OCI-LY1 (cell line): ENCODE measurements at regions not wholly inside any gene's neighbourhood (a gene's known extent, or its start where the extent isn't known, plus 50 kb on each side); places are given as distances from the start of the nearest gene placed in this dataset.
"Not testable (repeated sequence)": the region's sequence is repeated elsewhere in the genome, so short reads cannot be mapped to it uniquely, and the experiment has no call there.

Experiments
- H2AFZ ChIP-seq: fragments of 200-600 bp; sonication (generic), shearing (Covaris generic); 2 replicates; pipeline ENCODE4 v1.6.0; 2014; ENCODE audit warnings: antibody characterized with exemption, mild to moderate bottlenecking, low read length
- H3F3A ChIP-seq: fragments of 200-600 bp; sonication (generic), shearing (Covaris generic); 2 replicates; pipeline ENCODE4 v1.6.0; 2014; ENCODE audit warnings: mild to moderate bottlenecking, antibody characterized with exemption, low read length, moderate library complexity; ENCODE audit not compliant: insufficient read depth
- H3K27ac ChIP-seq: fragments of 200-600 bp; sonication (generic); 2 replicates; pipeline ENCODE4 v1.5.1; 2014; ENCODE audit warnings: low read length, mixed run types, mild to moderate bottlenecking, low read depth; ENCODE audit not compliant: poor library complexity, severe bottlenecking
- H3K27me3 ChIP-seq: fragments of 200-600 bp; sonication (generic); 2 replicates; pipeline ENCODE4 v1.6.0; 2014; ENCODE audit warnings: antibody characterized with exemption, mild to moderate bottlenecking, low read length, moderate library complexity; ENCODE audit not compliant: insufficient read depth
- H3K36me3 ChIP-seq: fragments of 200-600 bp; sonication (generic); 2 replicates; pipeline ENCODE4 v1.6.1; 2014; ENCODE audit warnings: mild to moderate bottlenecking, antibody characterized with exemption, low read length, moderate library complexity, mixed read lengths; ENCODE audit not compliant: insufficient read depth
- H3K4me1 ChIP-seq: fragments of 200-600 bp; sonication (generic); 2 replicates; pipeline ENCODE4 v1.5.1; 2014; ENCODE audit warnings: mild to moderate bottlenecking, low read length, moderate library complexity; ENCODE audit not compliant: insufficient read depth, severe bottlenecking
- H3K4me2 ChIP-seq: fragments of 200-600 bp; sonication (generic), shearing (Covaris generic); 2 replicates; pipeline ENCODE4 v1.6.1; 2014; ENCODE audit warnings: low read length
- H3K4me3 ChIP-seq: fragments of 200-600 bp; sonication (generic); 2 replicates; pipeline ENCODE4 v1.5.1; 2014; ENCODE audit warnings: low read length, low read depth, mild to moderate bottlenecking, mixed read lengths; ENCODE audit not compliant: poor library complexity, severe bottlenecking
- H3K79me2 ChIP-seq: fragments of 200-600 bp; shearing (Covaris generic); 2 replicates; pipeline ENCODE4 v1.6.1; 2016; ENCODE audit warnings: mixed run types, low read length, mixed read lengths; ENCODE audit not compliant: insufficient read depth
- H3K9ac ChIP-seq: fragments of 200-600 bp; sonication (generic), shearing (Covaris generic); 2 replicates; pipeline ENCODE4 v1.6.1; 2014; ENCODE audit warnings: mild to moderate bottlenecking, low read length, mixed read lengths
- H3K9me2 ChIP-seq: fragments of 200-600 bp; sonication (generic), shearing (Covaris generic); 2 replicates; pipeline ENCODE4 v1.6.1; 2014; ENCODE audit warnings: low read depth, mild to moderate bottlenecking, low read length, mixed read lengths
- H3K9me3 ChIP-seq: fragments of 200-600 bp; shearing (Covaris generic); 2 replicates; pipeline ENCODE4 v1.6.1; 2014; ENCODE audit warnings: low read length, mixed read lengths
- H4K20me1 ChIP-seq: fragments of 200-600 bp; sonication (generic), shearing (Covaris generic); 2 replicates; pipeline ENCODE4 v1.6.0; 2016; ENCODE audit warnings: mild to moderate bottlenecking, low read length; ENCODE audit not compliant: insufficient read depth
- CTCF ChIP-seq: fragments of 200-600 bp; sonication (generic), shearing (Covaris generic); IDR thresholded peaks from 2 replicates; pipeline ENCODE4 v1.5.1; 2017; ENCODE audit warnings: mild to moderate bottlenecking, antibody characterized with exemption, low read length, moderate library complexity, mixed read lengths
- EZH2 ChIP-seq: fragments of 200-600 bp; sonication (generic), shearing (Covaris generic); IDR thresholded peaks from 2 replicates; pipeline ENCODE4 v1.8.0; 2017; ENCODE audit warnings: borderline replicate concordance, mixed run types, mild to moderate bottlenecking, antibody characterized with exemption, low read length, moderate library complexity, mixed read lengths

- no peaks in the 10 kb centered on the region for H3K4me1 ChIP-seq
- no peak overlapping the region for H3K27ac ChIP-seq
- H3F3A ChIP-seq: no peaks in the 10 kb centered on the region
- no peak overlapping the region for H3K4me2 ChIP-seq
- H2AFZ ChIP-seq: no peak overlapping the region
- no peaks in the 10 kb centered on the region for H4K20me1 ChIP-seq
- H3K79me2 ChIP-seq: no peaks in the 10 kb centered on the region
- H3K9me3 ChIP-seq: no peaks in the 10 kb centered on the region
- no peak overlapping the region for H3K4me3 ChIP-seq
- no peaks in the 10 kb centered on the region for H3K27me3 ChIP-seq
- H3K36me3 ChIP-seq: no peaks in the 10 kb centered on the region
- no peak for TF ChIP-seq EZH2
- TF ChIP-seq CTCF: no peak
- no peak overlapping the region for H3K9ac ChIP-seq
- H3K9me2 ChIP-seq: no peaks in the 10 kb centered on the region
Observed at GRCh38 chr14:42992930-42993329, 1386.3 kb downstream of the LRFN5 start.

DNA sequence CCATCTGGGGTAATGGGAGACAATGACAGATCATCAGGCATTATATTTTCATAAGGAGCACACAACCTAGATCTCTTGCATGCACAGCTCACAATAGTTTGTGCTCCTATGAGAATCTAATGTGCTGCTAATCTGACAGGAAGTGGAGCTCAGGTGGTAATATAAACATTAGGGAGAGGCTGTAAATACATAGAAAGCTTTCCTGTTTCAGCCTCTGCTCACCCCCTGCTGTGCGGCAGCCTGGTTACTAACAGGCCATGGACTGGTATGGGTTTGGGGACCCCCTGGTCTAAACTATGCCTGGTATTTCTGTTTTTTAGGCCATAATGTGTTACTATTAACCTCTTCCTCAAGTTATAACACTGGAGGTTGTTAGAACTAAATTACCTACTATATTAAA lies 1373.7 kb downstream of the LRFN5 start:
- no peaks in the 10 kb centered on the region for H3K9me3 ChIP-seq
- no peak overlapping the region for H2AFZ ChIP-seq
- H3K4me1 ChIP-seq: no peaks in the 10 kb centered on the region

DNA sequence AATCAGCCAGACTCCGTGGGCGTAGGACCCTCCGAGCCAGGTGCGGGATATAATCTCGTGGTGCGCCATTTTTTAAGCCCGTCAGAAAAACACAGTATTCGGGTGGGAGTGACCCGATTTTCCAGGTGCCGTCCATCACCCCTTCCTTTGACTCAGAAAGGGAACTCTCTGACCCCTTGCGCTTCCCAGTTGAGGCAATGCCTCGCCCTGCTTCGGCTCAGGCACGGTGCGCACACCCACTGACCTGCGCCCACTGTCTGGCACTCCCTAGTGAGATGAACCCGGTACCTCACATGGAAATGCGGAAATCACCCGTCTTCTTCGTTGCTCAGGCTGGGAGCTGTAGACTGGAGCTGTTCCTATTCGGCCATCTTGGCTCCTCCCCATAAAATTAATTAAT lies 1366.5 kb downstream of the LRFN5 start:
- not testable (repeated sequence) for H3K4me3 ChIP-seq, H3K9me3 ChIP-seq, H3K36me3 ChIP-seq

More for the DNA sequence above, 1373.7 kb downstream of the LRFN5 start:
- H3K9ac ChIP-seq: no peak overlapping the region
- H3K9me2 ChIP-seq: no peaks in the 10 kb centered on the region
- H3K4me2 ChIP-seq: no peak overlapping the region
- H3K36me3 ChIP-seq: no peaks in the 10 kb centered on the region
- H4K20me1 ChIP-seq: no peaks in the 10 kb centered on the region
- H3K4me3 ChIP-seq: no peak overlapping the region
- no peak for TF ChIP-seq EZH2
- TF ChIP-seq CTCF: no peak
- no peak overlapping the region for H3K27ac ChIP-seq
- no peaks in the 10 kb centered on the region for H3F3A ChIP-seq
- no peaks in the 10 kb centered on the region for H3K79me2 ChIP-seq
- no peaks in the 10 kb centered on the region for H3K27me3 ChIP-seq

GRCh38 chr14:42965512-42965911 lies 1358.8 kb downstream of the LRFN5 start:
- no peak overlapping the region for H3K4me2 ChIP-seq
- no peaks in the 10 kb centered on the region for H3F3A ChIP-seq
- no peak overlapping the region for H3K27ac ChIP-seq
- H3K4me1 ChIP-seq: no peaks in the 10 kb centered on the region
- no peak for TF ChIP-seq EZH2
- H2AFZ ChIP-seq: no peak overlapping the region
- no peak overlapping the region for H3K9ac ChIP-seq
- no peaks in the 10 kb centered on the region for H3K36me3 ChIP-seq
- H3K4me3 ChIP-seq: no peak overlapping the region
- no peaks in the 10 kb centered on the region for H3K79me2 ChIP-seq
- no peaks in the 10 kb centered on the region for H4K20me1 ChIP-seq
- H3K9me3 ChIP-seq: no peaks in the 10 kb centered on the region
- no peaks in the 10 kb centered on the region for H3K27me3 ChIP-seq
- H3K9me2 ChIP-seq: no peaks in the 10 kb centered on the region

More for the DNA sequence above, 1366.5 kb downstream of the LRFN5 start:
- not testable (repeated sequence) for H4K20me1 ChIP-seq, H3K27ac ChIP-seq, H3K4me1 ChIP-seq, H3K27me3 ChIP-seq, H3F3A ChIP-seq, H3K4me2 ChIP-seq, H3K79me2 ChIP-seq, H2AFZ ChIP-seq, H3K9me2 ChIP-seq, H3K9ac ChIP-seq
